HG03159 (cell line): ENCODE measurements at regions not wholly inside any gene's neighbourhood (a gene's known extent, or its start where the extent isn't known, plus 50 kb on each side); places are given as distances from the start of the nearest gene placed in this dataset.
"Not testable (repeated sequence)": the region's sequence is repeated elsewhere in the genome, so short reads cannot be mapped to it uniquely, and the experiment has no call there.

Source experiments
- ATAC-seq: cut with Tn5 transposase; IDR thresholded peaks from one replicate; pipeline ENCODE4 v1.9.1; 2021; ENCODE audit warnings: mild to moderate bottlenecking, moderate library complexity; ENCODE audit not compliant: unreplicated experiment

- ATAC-seq: peak; percentile 100
Measured at GRCh38 chr9:41273549-41274267, 84.6 kb upstream of the ZNG1F start.

- peak; percentile 24 for ATAC-seq
Measured at GRCh38 chr9:41272879-41273548, 83.9 kb upstream of the ZNG1F start.

GRCh38 chr9:41270992-41271391, 81.9 kb upstream of the ZNG1F start:
- ATAC-seq: not testable (repeated sequence)

GRCh38 chr9:41269471-41269870, 80.4 kb upstream of the ZNG1F start:
- ATAC-seq: not testable (repeated sequence)

GRCh38 chr9:41269054-41269453, 79.9 kb upstream of the ZNG1F start:
- not testable (repeated sequence) for ATAC-seq

- ATAC-seq: not testable (repeated sequence)
Measured at GRCh38 chr9:41266602-41267001, 77.5 kb upstream of the ZNG1F start.

- ATAC-seq: not testable (repeated sequence)
Measured at GRCh38 chr9:41266000-41266399, 76.9 kb upstream of the ZNG1F start.

- ATAC-seq: not testable (repeated sequence)
Measured at GRCh38 chr9:41251973-41252372, 62.9 kb upstream of the ZNG1F start.

GRCh38 chr9:41251101-41251500, 62.0 kb upstream of the ZNG1F start:
- not testable (repeated sequence) for ATAC-seq

GRCh38 chr9:41246702-41247101, 57.6 kb upstream of the ZNG1F start:
- ATAC-seq: not testable (repeated sequence)
